H1 (cell line): ENCODE measurements at regions not wholly inside any gene's neighbourhood (a gene's known extent, or its start where the extent isn't known, plus 50 kb on each side); places are given as distances from the start of the nearest gene placed in this dataset.

Source experiments
- CTCF ChIA-PET: fragments of 300-600 bp; sonication (Branson Sonifier 250); formaldehyde crosslinking; loops from one replicate; lab custom pipeline; 2021; ENCODE audit not compliant: partially characterized antibody; lab: Charles Lee
- POLR2A ChIA-PET: fragments of 300-600 bp; sonication (Branson Sonifier 250); formaldehyde crosslinking; loops from one replicate; lab custom pipeline; 2021; ENCODE audit warnings: inconsistent platforms; ENCODE audit not compliant: partially characterized antibody; lab: Charles Lee
- DNase-seq, 2 experiments: peaks; one replicate each; pipeline versions ENCODE4 v3.0.0 to v3.0.0-alpha.2; 2010 to 2022; ENCODE audit warnings: low spot score in 2 of 2, low read depth in 1 of 2, mixed read lengths in 1 of 2
- FAIRE-seq: peaks from 2 replicates; lab custom pipeline; 2011; peaks lifted over from hg19 to GRCh38; lab: Jason Lieb, UNC
- H2AFZ ChIP-seq: 2 replicates; pipeline ENCODE4 v1.8.1; 2012; ENCODE audit warnings: low read length, inconsistent platforms
- H2AK5ac ChIP-seq: 2 replicates; pipeline ENCODE4 v1.6.1; 2013; ENCODE audit warnings: low read depth, low read length
- H2BK120ac ChIP-seq: replicated peaks from 2 replicates; pipeline ENCODE3; 2013; ENCODE audit warnings: low read depth, low read length, inconsistent platforms
- H2BK12ac ChIP-seq: 2 replicates; pipeline ENCODE4 v1.6.1; 2013; ENCODE audit warnings: low read depth, low read length
- H2BK15ac ChIP-seq: 2 replicates; pipeline ENCODE4 v1.6.1; 2013; ENCODE audit warnings: low read length
- H2BK20ac ChIP-seq: 2 replicates; pipeline ENCODE4 v1.6.1; 2013; ENCODE audit warnings: low read length
- H2BK5ac ChIP-seq: 2 replicates; pipeline ENCODE4 v1.6.1; 2013; ENCODE audit warnings: low read depth, low read length
- H3K14ac ChIP-seq: 2 replicates; pipeline ENCODE4 v1.6.1; 2013; ENCODE audit warnings: inconsistent platforms; ENCODE audit not compliant: insufficient read length
- H3K18ac ChIP-seq: 2 replicates; pipeline ENCODE4 v1.6.1; 2013; ENCODE audit warnings: low read length; ENCODE audit errors: extremely low read depth
- H3K23ac ChIP-seq: 2 replicates; pipeline ENCODE4 v1.6.1; 2013; ENCODE audit warnings: inconsistent platforms; ENCODE audit not compliant: insufficient read length
- H3K23me2 ChIP-seq: 2 replicates; pipeline ENCODE4 v1.6.1; 2013; ENCODE audit warnings: low read depth, low read length
- H3K27ac ChIP-seq: 2 replicates; pipeline ENCODE4 v1.6.1; 2011; ENCODE audit warnings: low read depth, low read length, inconsistent platforms
- H3K27me3 ChIP-seq, 4 experiments: replicated peaks in 1 of 4; 1 replicate in 1 of 4; 2 replicates in 3 of 4; pipeline versions ENCODE4 v1.6.1 to v1.8.1; 2011 to 2013; ENCODE audit warnings: low read length in 3 of 4, mild to moderate bottlenecking in 3 of 4, inconsistent platforms in 2 of 4, mixed read lengths in 2 of 4, moderate library complexity in 1 of 4; ENCODE audit not compliant: control insufficient read depth in 3 of 4, insufficient read depth in 3 of 4; ENCODE audit errors: extremely low read depth in 1 of 4
- H3K36me3 ChIP-seq, 4 experiments: 2 replicates each; pipeline versions ENCODE4 v1.6.1 to v1.8.1; 2011 to 2013; ENCODE audit warnings: mild to moderate bottlenecking in 4 of 4, low read length in 3 of 4, moderate library complexity in 2 of 4, control low read depth in 1 of 4, inconsistent platforms in 1 of 4; ENCODE audit not compliant: insufficient read depth in 4 of 4, control insufficient read depth in 2 of 4
- H3K4ac ChIP-seq: replicated peaks from 2 replicates; pipeline ENCODE3; 2013; ENCODE audit warnings: low read length, low read depth, mixed read lengths, inconsistent platforms; ENCODE audit not compliant: insufficient read length
- H3K4me1 ChIP-seq, 4 experiments: replicated peaks in 1 of 4; 1 replicate in 1 of 4; 2 replicates in 3 of 4; pipeline versions ENCODE4 v1.6.1 to v1.8.1; 2011 to 2013; ENCODE audit warnings: low read length in 3 of 4, inconsistent platforms in 2 of 4, mixed read lengths in 1 of 4; ENCODE audit not compliant: insufficient read depth in 4 of 4, control insufficient read depth in 3 of 4
- H3K4me2 ChIP-seq, 2 experiments: 2 replicates each; pipeline versions ENCODE4 v1.6.1 to v1.8.1; 2011 to 2013; ENCODE audit warnings: low read depth in 2 of 2, low read length in 2 of 2, control low read depth in 1 of 2, inconsistent platforms in 1 of 2, mild to moderate bottlenecking in 1 of 2; ENCODE audit not compliant: insufficient read depth in 1 of 2
- H3K4me3 ChIP-seq, 4 experiments: fragments of 200-600, 300-600 bp in 1 of 4; sonication (generic), shearing (Covaris generic), sonication (Bioruptor Twin) in 1 of 4; 2 replicates each; pipeline versions ENCODE4 v1.5.1 to v1.8.1; 2011 to 2016; ENCODE audit warnings: low read length in 4 of 4, low read depth in 3 of 4, control low read depth in 2 of 4, inconsistent platforms in 2 of 4, mild to moderate bottlenecking in 2 of 4, mixed read lengths in 1 of 4, moderate library complexity in 1 of 4; ENCODE audit not compliant: insufficient read depth in 2 of 4; ENCODE audit errors: extremely low read depth in 1 of 4
- H3K56ac ChIP-seq: replicated peaks from 2 replicates; pipeline ENCODE3; 2013; ENCODE audit warnings: low read depth, mild to moderate bottlenecking, mixed read lengths, low read length, inconsistent platforms; ENCODE audit not compliant: insufficient read length
- H3K79me1 ChIP-seq: 2 replicates; pipeline ENCODE4 v1.6.1; 2013; ENCODE audit warnings: low read depth, low read length, control low read depth
- H3K79me2 ChIP-seq, 2 experiments: 2 replicates each; pipeline versions ENCODE4 v1.6.1 to v1.8.1; 2012 to 2013; ENCODE audit warnings: low read length in 2 of 2, mild to moderate bottlenecking in 2 of 2, inconsistent platforms in 1 of 2; ENCODE audit not compliant: insufficient read depth in 2 of 2, control insufficient read depth in 1 of 2
- H3K9ac ChIP-seq, 4 experiments: replicated peaks in 1 of 4; 1 replicate in 1 of 4; 2 replicates in 3 of 4; pipeline versions ENCODE4 v1.6.1 to v1.8.1; 2011 to 2013; ENCODE audit warnings: low read depth in 3 of 4, low read length in 3 of 4, control low read depth in 2 of 4, mild to moderate bottlenecking in 2 of 4, moderate library complexity in 2 of 4, inconsistent platforms in 1 of 4; ENCODE audit errors: extremely low read depth in 1 of 4
- H3K9me3 ChIP-seq, 2 experiments: 2 replicates each; pipeline versions ENCODE4 v1.6.1 to v1.8.1; 2012 to 2013; ENCODE audit warnings: mild to moderate bottlenecking in 2 of 2, moderate library complexity in 2 of 2, control low read depth in 1 of 2, inconsistent platforms in 1 of 2, low read depth in 1 of 2, low read length in 1 of 2, mixed read lengths in 1 of 2; ENCODE audit not compliant: insufficient read depth in 2 of 2
- H4K20me1 ChIP-seq, 2 experiments: replicated peaks in 1 of 2; 2 replicates each; pipeline versions ENCODE3 to v1.8.1; 2011 to 2013; ENCODE audit warnings: inconsistent platforms in 2 of 2, low read length in 2 of 2, mild to moderate bottlenecking in 1 of 2; ENCODE audit not compliant: insufficient read depth in 2 of 2, control insufficient read depth in 1 of 2
- H4K5ac ChIP-seq: 2 replicates; pipeline ENCODE4 v1.6.1; 2013; ENCODE audit warnings: low read length, low read depth, mixed read lengths, inconsistent platforms; ENCODE audit not compliant: insufficient read length
- H4K8ac ChIP-seq: 2 replicates; pipeline ENCODE4 v1.8.0; 2013; ENCODE audit warnings: mild to moderate bottlenecking, moderate library complexity, low read length, inconsistent platforms; ENCODE audit not compliant: insufficient read depth; ENCODE audit errors: extremely low read depth
- H4K91ac ChIP-seq: replicated peaks from 2 replicates; pipeline ENCODE3; 2013; ENCODE audit warnings: low read length, mixed read lengths, inconsistent platforms; ENCODE audit not compliant: insufficient read length
- BCL11A ChIP-seq, 2 experiments: IDR thresholded peaks; one replicate each; pipeline ENCODE4 v1.6.1; 2011; ENCODE audit warnings: low read depth in 2 of 2, low read length in 2 of 2, mild to moderate bottlenecking in 2 of 2
- BRCA1 ChIP-seq: IDR thresholded peaks from 2 replicates; pipeline ENCODE4 v1.6.1; 2012; ENCODE audit warnings: low read depth, low read length, improper control_type of control experiment
- CREB1 ChIP-seq: IDR thresholded peaks from 2 replicates; pipeline ENCODE4 v1.6.1; 2012; ENCODE audit warnings: inconsistent platforms
- EZH2 ChIP-seq: fragments of 200-600 bp; sonication (generic); IDR thresholded peaks from 2 replicates; pipeline ENCODE4 v1.7.1; 2012; ENCODE audit warnings: low read depth, mild to moderate bottlenecking, moderate library complexity, low read length, inconsistent platforms; ENCODE audit not compliant: severe bottlenecking
- JUND ChIP-seq: IDR thresholded peaks from 2 replicates; pipeline ENCODE4 v1.6.1; 2011; ENCODE audit warnings: mild to moderate bottlenecking, improper control_type of control experiment, low read length
- MAFK ChIP-seq: IDR thresholded peaks from 2 replicates; pipeline ENCODE4 v1.6.1; 2012; ENCODE audit warnings: low read depth, mild to moderate bottlenecking, improper control_type of control experiment, low read length
- RAD21 ChIP-seq, 2 experiments: IDR thresholded peaks in 1 of 2; conservative IDR thresholded peaks in 1 of 2; 2 replicates each; pipeline ENCODE4 v1.6.1; 2011; ENCODE audit warnings: low read depth in 2 of 2, low read length in 2 of 2, improper control_type of control experiment in 1 of 2, inconsistent platforms in 1 of 2, mild to moderate bottlenecking in 1 of 2, moderate library complexity in 1 of 2
- SIN3A ChIP-seq, 2 experiments: IDR thresholded peaks in 1 of 2; conservative IDR thresholded peaks in 1 of 2; 2 replicates each; pipeline ENCODE4 v1.6.1; 2011 to 2012; ENCODE audit warnings: low read length in 2 of 2, improper control_type of control experiment in 1 of 2, low read depth in 1 of 2, mild to moderate bottlenecking in 1 of 2
- SIRT6 ChIP-seq: IDR thresholded peaks from one replicate; pipeline ENCODE4 v1.7.1; 2012; ENCODE audit warnings: low read length, inconsistent platforms
- SRF ChIP-seq: IDR thresholded peaks from 2 replicates; pipeline ENCODE4 v1.6.1; 2011; ENCODE audit warnings: mild to moderate bottlenecking, low read depth, low read length, moderate library complexity
- TBP ChIP-seq: IDR thresholded peaks from 2 replicates; pipeline ENCODE4 v1.6.1; 2011; ENCODE audit warnings: low read depth, low read length, improper control_type of control experiment
- TCF12 ChIP-seq: IDR thresholded peaks from 2 replicates; pipeline ENCODE4 v1.6.1; 2011; ENCODE audit warnings: low read depth, mild to moderate bottlenecking, low read length
- USF2 ChIP-seq: IDR thresholded peaks from 2 replicates; pipeline ENCODE4 v1.6.1; 2011; ENCODE audit warnings: low read length, improper control_type of control experiment
- ZNF274 ChIP-seq: IDR thresholded peaks from 2 replicates; pipeline ENCODE4 v1.7.0; 2012; ENCODE audit warnings: low read length, borderline replicate concordance; ENCODE audit errors: extremely low read depth
- WGBS, 2 experiments: shearing (Covaris generic) in 1 of 2; methylation state at CpG; one replicate each; pipeline versions ENCODE4 v1.1.6 to v1.1.7; 2013 to 2015; ENCODE audit warnings: low lambda C conversion rate in 2 of 2, mixed read lengths in 2 of 2, inconsistent platforms in 1 of 2, low coverage in 1 of 2, missing lambda C conversion rate in 1 of 2; ENCODE audit not compliant: insufficient replicate concordance in 2 of 2, insufficient coverage in 1 of 2, insufficient read length in 1 of 2; ENCODE audit errors: extremely low coverage in 1 of 2, missing lambda C conversion rate in 1 of 2; 5-methylcytosine and 5-hydroxymethylcytosine counted together

- no peaks in the 10 kb centered on the region for H4K20me1 ChIP-seq
- no peak overlapping the region for H3K4me3 ChIP-seq
- H2AK5ac ChIP-seq, result no peak overlapping the region
- peaks cover 0 to 3% (median 0%) of the 10 kb centered on the region in 4 experiments; a peak in 1 of 7 replicates for H3K4me1 ChIP-seq
- H3K79me2 ChIP-seq, result no peaks in the 10 kb centered on the region
- H3K4me2 ChIP-seq, result no peak overlapping the region
- H3K27me3 ChIP-seq, result no peaks in the 10 kb centered on the region
- WGBS, 2 experiments, result 93% methylated on average over 6 of the region's 6 CpGs; no CpG with 5 or more reads in 1 of the 2 experiments
- H2BK20ac ChIP-seq, result no peak overlapping the region
- ChIA-PET CTCF (interaction anchor here (0.9 to 1.0 kb wide), 2 partner anchors 12 to 33 kb away, joined by 3 to 7 read pairs; no protein-coding TSS in a partner anchor), POLR2A (no interaction called here)
- no peak overlapping the region for H2BK12ac ChIP-seq
- no peak for DNase-seq
- H3K27ac ChIP-seq, result no peak overlapping the region
- no peak overlapping the region for H2BK5ac ChIP-seq
- H3K14ac ChIP-seq, result no peak overlapping the region
- no peak overlapping the region for H3K56ac ChIP-seq
- H2BK120ac ChIP-seq, result no peak overlapping the region
- H3K4ac ChIP-seq, result no peak overlapping the region
- FAIRE-seq, result no peak
- no peak overlapping the region for H2AFZ ChIP-seq
- H3K23ac ChIP-seq, result no peak overlapping the region
- H4K8ac ChIP-seq, result no peak overlapping the region
- no peak overlapping the region for H3K9ac ChIP-seq
- H3K18ac ChIP-seq, result no peak overlapping the region
- no peaks in the 10 kb centered on the region for H3K79me1 ChIP-seq
- H3K23me2 ChIP-seq, result no peaks in the 10 kb centered on the region
- H3K9me3 ChIP-seq, result no peaks in the 10 kb centered on the region
- no peak overlapping the region for H2BK15ac ChIP-seq
- no peak overlapping the region for H4K5ac ChIP-seq
- no peak overlapping the region for H4K91ac ChIP-seq
- no peaks in the 10 kb centered on the region for H3K36me3 ChIP-seq
- TF ChIP-seq BCL11A (IDR thresholded peaks at IDR 0.05; ENCODE audit: low read depth in 2 of 2, low read length in 2 of 2), result no peak
- no peak for TF ChIP-seq EZH2
- TF ChIP-seq TCF12, result no peak
- no peak for TF ChIP-seq SRF
- no peak for TF ChIP-seq ZNF274
- TF ChIP-seq TBP, result no peak
- TF ChIP-seq MAFK, result no peak
- no peak for TF ChIP-seq JUND
- TF ChIP-seq SIRT6, result no peak
- TF ChIP-seq CREB1, result no peak
- TF ChIP-seq BRCA1, result no peak
- TF ChIP-seq SIN3A (conservative IDR thresholded peaks at IDR 0.05 in 1 of 2, IDR thresholded peaks at IDR 0.05 in 1 of 2; ENCODE audit: low read depth in 1 of 2, low read length in 2 of 2), result no peak
- TF ChIP-seq RAD21 (IDR thresholded peaks at IDR 0.05 in 1 of 2, conservative IDR thresholded peaks at IDR 0.05 in 1 of 2; ENCODE audit: low read depth in 2 of 2, low read length in 2 of 2), result no peak
- no peak for TF ChIP-seq USF2
Measured at GRCh38 chr20:48340883-48341281, 486.9 kb downstream of the PREX1 start.
